ENCODE measurements at regions not wholly inside any gene's neighbourhood (a gene's known extent, or its start where the extent isn't known, plus 50 kb on each side); places are given as distances from the start of the nearest gene placed in this dataset.

DNA sequence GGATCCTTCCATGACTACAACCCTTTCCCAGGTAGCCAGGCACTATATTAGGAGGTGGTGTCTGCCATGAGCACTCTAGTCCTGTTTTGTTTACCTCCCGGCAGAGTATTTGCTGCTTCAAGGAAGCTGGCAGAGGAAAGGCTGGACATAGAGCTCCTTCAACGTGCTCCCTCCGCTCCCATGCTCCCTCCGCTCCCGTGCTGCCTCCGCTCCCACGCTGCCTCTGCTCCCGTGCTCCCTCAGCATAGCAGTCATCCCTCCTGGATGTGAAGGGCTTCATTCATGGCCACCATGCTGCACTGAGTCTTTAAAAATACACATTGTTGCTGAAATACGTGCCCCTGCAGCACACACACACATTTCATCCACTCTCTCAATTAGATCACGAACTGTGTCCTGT, 181.9 kb upstream of the MYT1L start:
- Mint-ChIP-seq H3K27me3 (no peaks in the 10 kb centered on the region), H3K4me1 (no peaks in the 10 kb centered on the region), H3K4me3 (no peak overlapping the region), H3K27ac (no peak overlapping the region), H3K9me3 (ENCODE audit: insufficient read depth) (peaks cover 3% of the 10 kb centered on the region)
- Histone ChIP-seq H2AFZ (ENCODE audit: insufficient read depth, low read depth, low read length, poor library complexity, severe bottlenecking) (no peak overlapping the region), H3K79me2 (ENCODE audit: control insufficient read depth, insufficient read depth, low read length) (no peaks in the 10 kb centered on the region), H3K4me3 (ENCODE audit: control extremely low read depth in 1 of 5, extremely low read depth in 1 of 5, insufficient read depth in 1 of 5, low read depth in 2 of 5, low read length in 4 of 5) (no peak overlapping the region), H3K27me3 (replicated peaks in 1 of 4; ENCODE audit: control extremely low read depth in 1 of 4, control insufficient read depth in 3 of 4, insufficient read depth in 4 of 4, low read length in 3 of 4) (no peaks in the 10 kb centered on the region), H3K36me3 (replicated peaks in 1 of 2; ENCODE audit: control extremely low read depth in 1 of 2, control insufficient read depth in 1 of 2, extremely low read depth in 1 of 2, insufficient read depth in 2 of 2, low read length in 1 of 2) (no peaks in the 10 kb centered on the region), H3K27ac (ENCODE audit: low read length in 2 of 2) (no peak overlapping the region), H3K9me3 (ENCODE audit: control extremely low read depth in 1 of 3, control insufficient read depth in 2 of 3, insufficient read depth in 1 of 3, low read length in 2 of 3) (peaks cover 0 to 5% (median 0%) of the 10 kb centered on the region in 3 donors), H4K20me1 (ENCODE audit: control insufficient read depth, insufficient read depth, low read length, poor library complexity, severe bottlenecking) (no peaks in the 10 kb centered on the region), H3K4me2 (replicated peaks; ENCODE audit: low read depth, low read length, poor library complexity, severe bottlenecking) (no peak overlapping the region), H3K4me1 (ENCODE audit: control insufficient read depth in 2 of 2, insufficient read depth in 2 of 2, low read length in 2 of 2) (no peaks in the 10 kb centered on the region), H3K9ac (ENCODE audit: low read length) (no peak overlapping the region)
- TF ChIP-seq EZH2 (IDR thresholded peaks at IDR 0.05; ENCODE audit: borderline replicate concordance, insufficient read depth, low read depth, low read length, poor library complexity, severe bottlenecking): no peak
- no peak for TF ChIP-seq CTCF (IDR thresholded peaks at IDR 0.05)
- 89% methylated on average over 10 of the region's 10 CpGs for WGBS (ENCODE audit: insufficient coverage)
- POLR2A ChIA-PET: no interaction called here
- intact Hi-C loops (cut with micrococcal nuclease): no loop called here
- CTCF ChIA-PET: no interaction called here
- ATAC-seq (ENCODE audit: low read depth): no peak
- no peak for DNase-seq

GRCh38 chr2:2507417-2507997, 176.4 kb upstream of the MYT1L start:
- POLR2A ChIA-PET: no interaction called here
- H3K79me2 ChIP-seq (ENCODE audit: control insufficient read depth, insufficient read depth, low read length): no peaks in the 10 kb centered on the region
- CTCF ChIA-PET: no interaction called here

More at GRCh38 chr2:2507417-2507997, 176.4 kb upstream of the MYT1L start:
- ATAC-seq (ENCODE audit: low read depth) (no peak), DNase-seq (no peak)
- no peak overlapping the region for H2AFZ ChIP-seq (ENCODE audit: insufficient read depth, low read depth, low read length, poor library complexity, severe bottlenecking)
- peaks cover 0 to 11% (median 0%) of the 10 kb centered on the region in 3 donors for H3K9me3 ChIP-seq (ENCODE audit: control extremely low read depth in 1 of 3, control insufficient read depth in 2 of 3, insufficient read depth in 1 of 3, low read length in 2 of 3)
- H3K4me2 ChIP-seq (replicated peaks; ENCODE audit: low read depth, low read length, poor library complexity, severe bottlenecking): no peak overlapping the region
- no peak for TF ChIP-seq CTCF (IDR thresholded peaks at IDR 0.05)
- no peak for TF ChIP-seq EZH2 (IDR thresholded peaks at IDR 0.05; ENCODE audit: borderline replicate concordance, insufficient read depth, low read depth, low read length, poor library complexity, severe bottlenecking)
- H3K4me3 Mint-ChIP-seq: no peak overlapping the region
- WGBS (ENCODE audit: insufficient coverage): 91% methylated on average over 20 of the region's 20 CpGs
- H3K4me1 ChIP-seq (ENCODE audit: control insufficient read depth in 2 of 2, insufficient read depth in 2 of 2, low read length in 2 of 2): no peaks in the 10 kb centered on the region
- no peaks in the 10 kb centered on the region for H3K27me3 Mint-ChIP-seq
- no peaks in the 10 kb centered on the region for H4K20me1 ChIP-seq (ENCODE audit: control insufficient read depth, insufficient read depth, low read length, poor library complexity, severe bottlenecking)
- no peak overlapping the region for H3K9ac ChIP-seq (ENCODE audit: low read length)
- no peak overlapping the region for H3K4me3 ChIP-seq (ENCODE audit: control extremely low read depth in 1 of 5, extremely low read depth in 1 of 5, insufficient read depth in 1 of 5, low read depth in 2 of 5, low read length in 4 of 5)
- no peaks in the 10 kb centered on the region for H3K36me3 ChIP-seq (replicated peaks in 1 of 2; ENCODE audit: control extremely low read depth in 1 of 2, control insufficient read depth in 1 of 2, extremely low read depth in 1 of 2, insufficient read depth in 2 of 2, low read length in 1 of 2)
- no peak overlapping the region for H3K27ac ChIP-seq (ENCODE audit: low read length in 2 of 2)
- H3K9me3 Mint-ChIP-seq (ENCODE audit: insufficient read depth): peaks cover 3% of the 10 kb centered on the region
- intact Hi-C loops (cut with micrococcal nuclease): no loop called here
- no peak overlapping the region for H3K27ac Mint-ChIP-seq
- H3K4me1 Mint-ChIP-seq: no peaks in the 10 kb centered on the region
- H3K27me3 ChIP-seq (replicated peaks in 1 of 4; ENCODE audit: control extremely low read depth in 1 of 4, control insufficient read depth in 3 of 4, insufficient read depth in 4 of 4, low read length in 3 of 4): no peaks in the 10 kb centered on the region
